Activated naive CD8-positive, alpha-beta T cell treated with anti-CD3 and anti-CD28 coated beads, Interleukin-2, amount 50 U/mL, for 24 hours (primary cell): ENCODE measurements at regions not wholly inside any gene's neighbourhood (a gene's known extent, or its start where the extent isn't known, plus 50 kb on each side); places are given as distances from the start of the nearest gene placed in this dataset.

Experiments used
- ATAC-seq: fragments of 150-1000 bp; cut with Tn5 transposase; one replicate; pipeline ENCODE4 v1.10.0; 2021
- DNase-seq: peaks from one replicate; pipeline ENCODE4 v3.0.0; 2021
- H3K27ac Mint-ChIP-seq: one replicate; pipeline ENCODE4 v1.8.0; 2021; ENCODE audit warnings: mild to moderate bottlenecking, mixed read lengths
- H3K27me3 Mint-ChIP-seq: one replicate; pipeline ENCODE4 v1.8.0; 2021; ENCODE audit warnings: mixed read lengths
- H3K36me3 Mint-ChIP-seq: one replicate; pipeline ENCODE4 v1.8.0; 2021; ENCODE audit warnings: low read depth, mixed read lengths
- H3K4me1 Mint-ChIP-seq: one replicate; pipeline ENCODE4 v1.8.0; 2021; ENCODE audit warnings: mixed read lengths
- H3K4me3 Mint-ChIP-seq: one replicate; pipeline ENCODE4 v1.8.0; 2021; ENCODE audit warnings: mild to moderate bottlenecking, moderate library complexity, mixed read lengths
- H3K9me3 Mint-ChIP-seq: one replicate; pipeline ENCODE4 v1.8.0; 2021; ENCODE audit warnings: mixed read lengths

DNA sequence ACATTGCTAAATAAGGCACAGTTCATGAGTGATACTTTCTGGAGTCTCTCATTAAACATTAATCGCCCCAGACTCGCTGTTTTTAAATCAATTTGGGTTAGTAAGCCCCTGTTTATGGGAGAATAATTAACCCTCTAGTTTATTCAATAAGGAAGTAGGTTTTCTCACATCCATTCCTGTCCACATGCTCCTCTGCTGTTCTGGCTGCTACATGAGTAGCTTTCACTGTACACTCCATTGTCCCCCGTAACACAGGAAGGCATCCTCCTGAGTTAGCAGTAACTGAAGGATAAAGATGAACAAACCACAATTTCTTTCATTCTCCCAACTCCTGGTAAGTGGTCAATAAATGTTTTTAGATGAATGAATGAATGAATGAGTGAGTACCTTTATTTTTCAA lies 378.5 kb downstream of the DIPK2A start:
- Mint-ChIP-seq H3K27ac (no peak overlapping the region), H3K9me3 (no peaks in the 10 kb centered on the region), H3K4me3 (no peak overlapping the region), H3K4me1 (peaks cover 4% of the 10 kb centered on the region), H3K27me3 (peaks cover 2% of the 10 kb centered on the region), H3K36me3 (no peaks in the 10 kb centered on the region)
- DNase-seq: no peak
- no peak for ATAC-seq

- ATAC-seq (no peak), DNase-seq (no peak)
- peaks cover 2% of the 10 kb centered on the region for H3K27me3 Mint-ChIP-seq
- no peaks in the 10 kb centered on the region for H3K9me3 Mint-ChIP-seq
- H3K4me1 Mint-ChIP-seq: no peaks in the 10 kb centered on the region
- no peak overlapping the region for H3K4me3 Mint-ChIP-seq
- H3K36me3 Mint-ChIP-seq: no peaks in the 10 kb centered on the region
- H3K27ac Mint-ChIP-seq: no peak overlapping the region
Observed at GRCh38 chr3:144351011-144351410, 379.4 kb downstream of the DIPK2A start.

- H3K9me3 Mint-ChIP-seq: no peaks in the 10 kb centered on the region
- H3K27me3 Mint-ChIP-seq: peaks cover 2% of the 10 kb centered on the region
- H3K36me3 Mint-ChIP-seq: no peaks in the 10 kb centered on the region
- no peak overlapping the region for H3K27ac Mint-ChIP-seq
- no peaks in the 10 kb centered on the region for H3K4me1 Mint-ChIP-seq
- H3K4me3 Mint-ChIP-seq: no peak overlapping the region
- DNase-seq (no peak), ATAC-seq (no peak)
Observed at GRCh38 chr3:144351773-144352365, 380.2 kb downstream of the DIPK2A start.

DNA sequence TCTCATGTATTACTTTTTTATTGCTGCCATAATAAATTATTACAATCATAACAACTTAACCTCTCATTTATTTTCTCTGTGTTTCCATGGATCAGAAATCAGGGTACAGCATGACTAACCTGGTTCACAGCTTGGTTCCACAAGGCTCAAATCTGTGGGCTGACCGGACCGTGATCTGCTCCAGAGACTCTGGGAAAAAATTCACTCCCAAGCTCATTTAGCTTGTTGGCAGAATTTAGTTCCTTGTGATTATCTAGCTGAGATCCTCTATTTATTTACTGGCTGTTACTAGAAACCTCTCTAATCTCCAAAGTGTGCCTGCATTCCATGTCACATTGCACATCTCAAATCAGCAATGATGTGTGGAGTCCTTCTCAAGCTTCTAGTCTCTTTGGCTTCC lies 386.6 kb downstream of the DIPK2A start:
- no peaks in the 10 kb centered on the region for H3K4me1 Mint-ChIP-seq
- DNase-seq: no peak
- no peak overlapping the region for H3K27ac Mint-ChIP-seq
- ATAC-seq: no peak
- H3K27me3 Mint-ChIP-seq: peaks cover 6% of the 10 kb centered on the region
- no peaks in the 10 kb centered on the region for H3K36me3 Mint-ChIP-seq
- no peaks in the 10 kb centered on the region for H3K9me3 Mint-ChIP-seq
- H3K4me3 Mint-ChIP-seq: no peak overlapping the region

DNA sequence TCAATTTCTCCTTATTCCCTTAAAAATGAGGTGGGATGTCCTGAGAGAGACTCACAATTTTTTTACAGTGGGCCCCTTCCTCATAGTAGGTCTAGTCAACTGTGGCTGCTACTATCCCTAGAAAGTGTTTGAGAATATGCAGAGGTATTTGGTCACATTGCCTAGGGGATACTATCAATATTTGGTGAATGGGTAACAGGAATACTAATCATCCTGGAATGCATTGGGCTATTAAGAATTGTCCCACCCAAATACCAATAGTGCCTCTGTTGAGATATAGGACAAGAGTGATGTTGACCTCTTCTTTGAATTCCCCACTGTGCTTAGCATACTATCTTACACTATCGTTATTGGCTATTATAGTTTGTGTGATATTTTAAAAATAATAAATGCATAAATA lies 389.4 kb downstream of the DIPK2A start:
- DNase-seq (no peak), ATAC-seq (no peak)
- H3K27me3 Mint-ChIP-seq: peaks cover 6% of the 10 kb centered on the region
- no peaks in the 10 kb centered on the region for H3K36me3 Mint-ChIP-seq
- no peak overlapping the region for H3K4me3 Mint-ChIP-seq
- H3K9me3 Mint-ChIP-seq: peaks cover 3% of the 10 kb centered on the region
- no peak overlapping the region for H3K27ac Mint-ChIP-seq
- H3K4me1 Mint-ChIP-seq: no peaks in the 10 kb centered on the region

DNA sequence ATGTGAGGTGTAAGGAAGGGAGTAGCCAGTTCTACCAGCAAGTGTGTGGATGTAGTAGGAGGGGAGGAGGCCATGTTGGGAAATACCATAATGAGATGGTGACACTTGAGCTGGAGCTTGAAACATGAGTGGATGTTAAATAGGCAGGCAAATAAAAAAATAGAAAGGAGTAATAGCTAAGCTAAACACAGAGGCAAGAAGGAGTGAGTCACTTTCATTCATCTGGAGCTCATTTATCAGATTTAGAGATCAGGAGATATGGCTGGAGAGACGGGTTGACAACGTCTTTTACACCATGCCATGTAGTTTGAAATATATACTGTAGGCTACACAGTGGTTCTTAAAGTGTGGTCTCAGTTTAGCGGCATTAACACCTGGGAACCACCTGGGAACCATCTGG lies 390.5 kb downstream of the DIPK2A start:
- no peak for DNase-seq
- Mint-ChIP-seq H3K27ac (no peak overlapping the region), H3K27me3 (peaks cover 6% of the 10 kb centered on the region), H3K4me3 (no peak overlapping the region), H3K9me3 (peaks cover 6% of the 10 kb centered on the region), H3K4me1 (no peaks in the 10 kb centered on the region), H3K36me3 (no peaks in the 10 kb centered on the region)
- ATAC-seq: no peak

- H3K9me3 Mint-ChIP-seq: peaks cover 14% of the 10 kb centered on the region
- H3K4me3 Mint-ChIP-seq: no peak overlapping the region
- H3K36me3 Mint-ChIP-seq: no peaks in the 10 kb centered on the region
- no peak for ATAC-seq
- no peak for DNase-seq
- no peaks in the 10 kb centered on the region for H3K4me1 Mint-ChIP-seq
- H3K27me3 Mint-ChIP-seq: peaks cover 6% of the 10 kb centered on the region
- H3K27ac Mint-ChIP-seq: no peak overlapping the region
Observed at GRCh38 chr3:144363856-144364255, 392.2 kb downstream of the DIPK2A start.

DNA sequence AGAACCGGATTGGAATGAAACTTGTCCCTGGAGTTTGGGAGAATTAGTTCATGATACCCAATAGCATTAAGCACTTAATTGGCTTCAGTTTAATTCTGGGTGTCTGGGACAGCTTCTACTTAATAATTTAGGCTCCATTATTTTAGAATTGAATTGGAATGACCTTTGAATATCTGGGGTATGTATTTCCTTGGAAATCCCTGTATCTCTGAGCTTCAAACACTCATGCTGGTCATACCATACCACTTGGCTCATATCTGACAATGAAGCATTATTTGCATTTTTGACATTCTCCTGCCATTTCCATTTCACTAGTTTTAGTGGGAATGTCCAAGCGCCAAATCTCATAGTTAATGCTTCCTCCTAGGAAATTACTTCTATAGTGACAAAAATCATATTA lies 393.1 kb downstream of the DIPK2A start:
- ATAC-seq (no peak), DNase-seq (no peak)
- no peaks in the 10 kb centered on the region for H3K4me1 Mint-ChIP-seq
- peaks cover 14% of the 10 kb centered on the region for H3K9me3 Mint-ChIP-seq
- H3K4me3 Mint-ChIP-seq: no peak overlapping the region
- no peaks in the 10 kb centered on the region for H3K36me3 Mint-ChIP-seq
- H3K27me3 Mint-ChIP-seq: peaks cover 3% of the 10 kb centered on the region
- no peak overlapping the region for H3K27ac Mint-ChIP-seq

- H3K36me3 Mint-ChIP-seq: no peaks in the 10 kb centered on the region
- no peak overlapping the region for H3K4me3 Mint-ChIP-seq
- ATAC-seq (no peak), DNase-seq (no peak)
- H3K27ac Mint-ChIP-seq: no peak overlapping the region
- H3K4me1 Mint-ChIP-seq: no peaks in the 10 kb centered on the region
- H3K27me3 Mint-ChIP-seq: no peaks in the 10 kb centered on the region
- H3K9me3 Mint-ChIP-seq: peaks cover 22% of the 10 kb centered on the region
Observed at GRCh38 chr3:144369129-144369879, 397.7 kb downstream of the DIPK2A start.

GRCh38 chr3:144375088-144375487 lies 403.5 kb downstream of the DIPK2A start:
- DNase-seq (no peak), ATAC-seq (no peak)
- H3K4me1 Mint-ChIP-seq: no peaks in the 10 kb centered on the region
- no peak overlapping the region for H3K27ac Mint-ChIP-seq
- H3K4me3 Mint-ChIP-seq: no peak overlapping the region
- peaks cover 12% of the 10 kb centered on the region for H3K9me3 Mint-ChIP-seq
- peaks cover 2% of the 10 kb centered on the region for H3K27me3 Mint-ChIP-seq
- H3K36me3 Mint-ChIP-seq: no peaks in the 10 kb centered on the region

GRCh38 chr3:144380849-144381248 lies 409.2 kb downstream of the DIPK2A start:
- DNase-seq: no peak
- H3K4me3 Mint-ChIP-seq: no peak overlapping the region
- H3K27me3 Mint-ChIP-seq: peaks cover 2% of the 10 kb centered on the region
- no peaks in the 10 kb centered on the region for H3K4me1 Mint-ChIP-seq
- H3K36me3 Mint-ChIP-seq: no peaks in the 10 kb centered on the region
- ATAC-seq: no peak
- H3K27ac Mint-ChIP-seq: no peak overlapping the region
- H3K9me3 Mint-ChIP-seq: peaks cover 3% of the 10 kb centered on the region

DNA sequence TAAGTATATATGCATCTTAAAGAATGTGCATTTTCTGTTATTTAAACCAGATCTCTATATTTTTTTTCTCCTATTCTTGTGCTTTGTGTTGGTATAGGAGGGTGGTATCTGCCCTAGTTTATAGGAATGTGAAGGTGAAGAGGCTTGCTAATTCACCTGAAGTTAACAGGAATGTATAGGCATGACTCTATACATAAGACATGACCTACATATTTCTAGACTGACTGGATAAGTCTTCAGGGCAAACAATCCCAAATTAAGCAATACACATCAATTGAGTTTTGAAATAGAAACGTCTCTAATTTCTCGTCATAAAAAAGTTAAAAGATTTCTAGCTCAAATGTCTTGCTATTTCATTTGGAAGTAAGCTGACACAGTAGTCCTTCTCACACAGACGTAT lies 410.0 kb downstream of the DIPK2A start:
- Mint-ChIP-seq H3K4me3 (no peak overlapping the region), H3K9me3 (peaks cover 3% of the 10 kb centered on the region), H3K4me1 (no peaks in the 10 kb centered on the region), H3K27me3 (peaks cover 2% of the 10 kb centered on the region), H3K36me3 (no peaks in the 10 kb centered on the region), H3K27ac (no peak overlapping the region)
- no peak for DNase-seq
- no peak for ATAC-seq

DNA sequence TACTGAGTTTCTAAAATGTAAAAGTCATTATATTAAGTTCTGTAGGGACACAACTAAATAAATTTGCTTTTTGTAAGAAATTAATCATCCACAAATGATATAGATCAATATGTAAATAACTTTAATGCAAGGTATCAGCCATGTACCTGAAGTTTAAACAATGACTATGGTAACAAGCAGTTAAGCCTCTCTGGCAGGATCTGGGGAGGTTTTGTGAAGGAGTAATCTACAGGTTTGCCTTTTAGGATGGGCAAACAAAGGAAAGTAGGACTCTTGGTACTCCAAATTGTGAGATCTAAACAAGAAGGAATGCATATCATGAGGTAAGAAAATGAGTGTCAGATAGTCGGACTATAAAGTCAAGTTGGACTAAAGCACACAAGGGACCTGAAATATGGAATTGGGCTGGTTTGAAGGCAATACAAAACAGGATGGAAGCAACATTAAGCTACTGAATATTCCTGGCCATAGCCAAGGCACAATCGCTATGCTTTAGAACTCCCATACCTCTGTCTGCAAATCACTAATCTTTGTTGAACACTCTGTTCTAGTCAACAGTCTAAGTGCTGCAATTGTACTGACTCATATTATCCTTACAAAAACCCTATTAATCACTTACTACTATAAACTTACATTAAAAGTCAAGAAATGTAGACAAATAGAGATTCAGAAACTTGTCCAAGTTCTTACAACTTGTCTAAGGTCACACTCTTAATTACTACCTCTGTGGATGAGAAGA lies 412.8 kb downstream of the DIPK2A start:
- no peak overlapping the region for H3K4me3 Mint-ChIP-seq
- no peak overlapping the region for H3K27ac Mint-ChIP-seq
- ATAC-seq (no peak), DNase-seq (no peak)
- peaks cover 1% of the 10 kb centered on the region for H3K27me3 Mint-ChIP-seq
- H3K9me3 Mint-ChIP-seq: no peaks in the 10 kb centered on the region
- H3K4me1 Mint-ChIP-seq: no peaks in the 10 kb centered on the region
- no peaks in the 10 kb centered on the region for H3K36me3 Mint-ChIP-seq

DNA sequence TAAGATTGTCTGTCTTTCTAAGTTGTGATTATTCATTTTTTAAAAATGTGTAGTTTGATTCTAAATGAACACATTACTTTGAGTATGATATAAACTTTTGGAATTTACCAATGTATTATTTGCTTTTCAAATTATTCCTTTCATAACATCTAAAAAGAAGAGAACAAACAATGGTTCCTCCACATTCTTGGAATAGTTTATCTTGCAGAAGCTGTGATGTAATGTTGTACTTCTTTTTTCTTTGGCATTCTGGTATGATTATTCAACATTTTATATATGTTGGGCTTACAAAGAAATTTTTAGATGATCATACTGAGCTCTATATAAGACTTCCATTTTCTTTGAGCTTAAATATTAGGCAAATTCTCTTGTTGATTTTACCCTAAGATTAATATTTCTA lies 419.2 kb downstream of the DIPK2A start:
- Mint-ChIP-seq H3K27ac (no peak overlapping the region), H3K9me3 (no peaks in the 10 kb centered on the region), H3K36me3 (no peaks in the 10 kb centered on the region), H3K27me3 (peaks cover 1% of the 10 kb centered on the region), H3K4me1 (no peaks in the 10 kb centered on the region), H3K4me3 (no peak overlapping the region)
- ATAC-seq (no peak), DNase-seq (no peak)

- H3K9me3 Mint-ChIP-seq: peaks cover 2% of the 10 kb centered on the region
- no peak overlapping the region for H3K27ac Mint-ChIP-seq
- H3K4me1 Mint-ChIP-seq: no peaks in the 10 kb centered on the region
- ATAC-seq (no peak), DNase-seq (no peak)
- peaks cover 1% of the 10 kb centered on the region for H3K27me3 Mint-ChIP-seq
- H3K4me3 Mint-ChIP-seq: no peak overlapping the region
- H3K36me3 Mint-ChIP-seq: no peaks in the 10 kb centered on the region
Observed at GRCh38 chr3:144391236-144391635, 419.6 kb downstream of the DIPK2A start.
